GOT3 (cell line): ENCODE measurements at regions not wholly inside any gene's neighbourhood (a gene's known extent, or its start where the extent isn't known, plus 50 kb on each side); places are given as distances from the start of the nearest gene placed in this dataset.
"Not testable (repeated sequence)": the region's sequence is repeated elsewhere in the genome, so short reads cannot be mapped to it uniquely, and the experiment has no call there.

Experiments used
- DNase-seq: peaks from one replicate; lab custom pipeline; 2025; ENCODE audit warnings: mixed read lengths; lab: John Stamatoyannopoulos, UW

DNA sequence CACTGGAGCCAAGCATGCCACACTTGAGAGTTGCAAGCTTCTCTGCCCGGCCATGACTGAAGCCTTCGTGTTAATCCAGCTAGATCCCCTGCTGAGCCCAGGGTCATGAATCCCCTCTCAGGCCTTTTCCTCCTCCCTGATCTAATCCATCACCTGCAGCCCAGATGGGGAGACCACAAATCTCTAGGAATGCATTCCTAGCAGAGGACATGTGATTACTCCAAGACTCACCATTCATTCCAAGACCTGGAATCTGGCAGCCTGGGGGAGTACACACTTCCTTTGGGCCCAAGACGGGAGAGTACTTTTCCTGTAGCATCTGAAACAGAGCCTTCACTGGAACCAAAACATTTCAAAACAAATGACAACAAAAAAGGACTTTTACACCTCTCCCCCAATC is 269.3 kb upstream of the NFIA start:
- no peak for DNase-seq

- DNase-seq: no peak
Observed at GRCh38 chr1:60809204-60809980, 273.0 kb upstream of the NFIA start.

DNA sequence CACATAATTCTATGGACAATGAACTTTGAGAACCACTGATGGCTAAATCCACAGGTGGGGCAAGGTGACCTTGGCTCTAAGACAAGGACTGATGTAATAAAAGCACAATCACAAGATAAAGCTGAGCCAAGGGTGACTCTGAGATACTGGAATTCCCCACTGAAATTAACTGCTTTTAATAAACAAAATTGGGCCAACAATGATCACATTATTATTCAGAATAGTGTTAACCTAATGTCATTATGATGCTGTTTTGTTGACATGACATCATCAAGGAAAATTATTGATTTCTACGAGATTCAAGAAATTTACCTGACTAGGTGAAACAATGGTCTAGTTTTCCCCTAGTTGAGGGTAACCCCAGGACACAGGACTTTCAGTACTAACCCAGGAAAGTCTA is 273.7 kb upstream of the NFIA start:
- DNase-seq: no peak

GRCh38 chr1:60802884-60803283 is 279.5 kb upstream of the NFIA start:
- DNase-seq: no peak

DNA sequence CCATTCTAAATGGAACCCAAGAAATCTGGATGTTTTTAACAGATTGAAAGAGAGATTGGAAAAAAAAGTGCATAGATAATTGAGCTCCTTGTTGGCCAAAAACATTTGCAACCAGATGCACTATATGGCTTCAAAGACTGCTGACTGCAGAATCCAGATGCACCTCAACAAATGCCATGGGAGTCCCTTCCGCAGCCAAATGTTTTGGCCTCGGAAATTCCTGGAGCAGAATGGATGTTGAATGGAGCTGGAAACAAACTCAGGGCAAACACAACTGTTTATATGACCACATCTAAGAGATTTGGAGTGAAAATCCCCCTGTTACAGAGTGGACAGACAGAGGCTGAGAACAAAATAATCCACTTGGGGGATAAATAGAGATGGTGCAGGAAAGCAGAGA is 285.0 kb upstream of the NFIA start:
- DNase-seq: no peak

- DNase-seq: no peak
Observed at GRCh38 chr1:60791226-60791625, 291.1 kb upstream of the NFIA start.

GRCh38 chr1:60773099-60773498 is 309.3 kb upstream of the NFIA start:
- DNase-seq: not testable (repeated sequence)

DNA sequence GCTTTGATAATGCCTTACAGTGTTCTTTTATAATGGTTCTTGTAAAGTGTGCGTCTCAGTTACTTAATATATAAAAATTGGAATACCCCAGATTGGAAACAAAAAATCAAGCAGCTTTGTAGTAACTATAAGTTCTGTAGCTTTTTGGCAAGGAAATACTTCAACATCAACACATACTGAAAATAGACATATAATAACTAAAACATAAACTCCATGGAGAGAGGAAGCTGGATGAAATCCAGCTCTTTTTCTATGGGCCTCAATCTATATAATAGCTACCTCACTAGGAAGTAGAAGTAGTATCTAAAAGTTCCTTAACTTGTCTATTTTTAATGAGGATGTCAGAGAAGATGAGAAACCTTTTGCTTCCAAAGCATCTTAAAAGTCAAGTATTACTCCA is 313.3 kb upstream of the NFIA start:
- no peak for DNase-seq

GRCh38 chr1:60765204-60765603 is 317.2 kb upstream of the NFIA start:
- no peak for DNase-seq

DNA sequence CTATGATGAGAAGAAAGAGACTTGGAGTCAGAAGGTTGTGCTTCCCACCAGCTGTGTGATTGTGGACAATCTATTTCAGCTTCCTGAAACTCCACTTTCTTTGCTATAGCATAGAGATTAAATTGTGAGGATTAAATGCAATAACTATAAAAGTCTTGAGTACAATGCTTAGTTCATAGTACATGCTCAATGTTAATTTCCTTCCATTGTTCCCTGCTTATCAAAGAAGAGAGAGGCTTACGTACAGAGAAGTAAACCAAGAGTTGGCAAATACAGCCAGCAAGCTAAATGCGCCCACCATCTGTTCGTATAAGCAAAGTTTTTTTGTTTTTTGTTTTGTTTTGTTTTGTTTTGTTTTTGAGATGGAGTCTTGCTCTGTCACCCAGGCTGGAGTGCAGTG is 317.9 kb upstream of the NFIA start:
- DNase-seq: no peak

DNA sequence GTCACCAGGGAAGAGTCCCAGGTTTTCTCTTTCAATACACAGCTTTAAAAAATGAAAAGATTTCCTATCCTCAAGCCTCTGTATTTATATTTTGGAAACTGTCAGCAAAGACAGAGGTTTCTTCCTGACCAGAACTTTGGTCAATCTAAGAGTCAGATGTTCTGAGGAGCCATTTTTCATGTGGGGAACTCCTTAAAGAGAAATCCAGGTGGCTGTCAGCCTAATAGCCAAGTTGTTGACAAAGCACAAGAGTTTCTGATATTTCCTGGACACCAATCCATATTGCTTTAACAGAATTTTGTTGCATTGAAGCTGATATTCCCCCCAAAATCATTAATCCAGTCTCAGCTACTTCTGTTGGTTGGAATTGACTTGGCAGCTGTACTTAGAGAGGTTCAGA is 318.6 kb upstream of the NFIA start:
- no peak for DNase-seq

GRCh38 chr1:60762911-60763310 is 319.4 kb upstream of the NFIA start:
- no peak for DNase-seq

GRCh38 chr1:60762176-60762575 is 320.2 kb upstream of the NFIA start:
- DNase-seq: no peak

DNA sequence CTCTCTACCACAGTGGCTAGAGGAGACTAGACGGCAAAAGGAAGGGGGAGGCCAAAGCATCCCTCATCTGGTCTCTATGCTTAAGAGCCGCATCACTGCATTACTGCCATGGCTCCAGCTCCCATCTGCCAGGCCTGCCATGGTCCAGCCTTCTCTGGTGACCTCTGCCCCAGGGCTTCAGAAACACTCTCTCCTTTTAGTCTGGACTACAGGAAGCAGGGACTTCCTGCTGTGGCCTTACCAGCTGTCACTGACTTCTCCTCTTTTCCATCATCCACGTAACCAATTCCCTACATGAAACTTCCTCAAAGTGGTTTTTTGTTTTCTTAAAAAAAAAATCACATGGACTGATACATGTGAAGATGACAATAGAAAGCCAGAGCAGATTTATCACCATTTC is 323.1 kb upstream of the NFIA start:
- no peak for DNase-seq

GRCh38 chr1:60757485-60757884 is 324.9 kb upstream of the NFIA start:
- DNase-seq: no peak

DNA sequence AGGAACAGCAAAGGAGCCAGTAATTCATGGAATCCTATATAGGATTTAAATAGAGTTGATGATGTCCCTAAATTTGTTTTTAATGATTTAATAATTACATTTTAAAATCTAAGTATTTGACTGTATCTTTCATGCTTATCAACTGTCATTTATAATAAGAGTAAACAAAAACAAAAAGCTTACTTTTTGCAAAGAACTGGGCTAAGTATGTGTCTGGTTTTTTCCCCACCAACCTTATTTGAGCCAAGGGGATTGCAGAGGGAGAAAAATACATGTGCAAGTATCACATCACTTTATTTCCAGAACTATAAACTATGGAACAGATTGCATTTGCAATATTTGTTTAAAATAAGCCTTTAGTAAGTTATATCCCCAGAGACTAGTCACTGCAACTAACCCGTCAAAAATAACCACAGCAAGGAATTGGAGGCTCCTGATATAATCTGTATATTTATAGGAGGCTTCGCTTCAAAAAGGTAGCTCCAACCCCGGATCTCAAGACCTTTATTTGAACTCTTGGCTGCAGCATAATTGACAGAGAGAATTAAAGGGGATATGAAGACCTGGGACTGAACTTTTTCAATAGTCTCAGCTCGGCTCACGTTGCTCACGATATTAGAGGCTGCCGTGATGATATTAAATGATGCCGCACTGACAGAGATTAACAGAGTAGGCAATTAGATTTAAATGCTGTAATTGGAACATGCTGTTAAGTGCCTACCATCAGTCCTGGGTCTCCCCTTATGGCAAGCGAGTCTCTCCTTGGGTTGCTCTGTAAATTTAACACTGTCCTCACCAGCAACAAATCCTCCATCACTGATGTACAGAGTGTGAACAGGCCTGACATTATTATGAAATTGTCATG is 329.1 kb upstream of the NFIA start:
- DNase-seq: no peak

DNA sequence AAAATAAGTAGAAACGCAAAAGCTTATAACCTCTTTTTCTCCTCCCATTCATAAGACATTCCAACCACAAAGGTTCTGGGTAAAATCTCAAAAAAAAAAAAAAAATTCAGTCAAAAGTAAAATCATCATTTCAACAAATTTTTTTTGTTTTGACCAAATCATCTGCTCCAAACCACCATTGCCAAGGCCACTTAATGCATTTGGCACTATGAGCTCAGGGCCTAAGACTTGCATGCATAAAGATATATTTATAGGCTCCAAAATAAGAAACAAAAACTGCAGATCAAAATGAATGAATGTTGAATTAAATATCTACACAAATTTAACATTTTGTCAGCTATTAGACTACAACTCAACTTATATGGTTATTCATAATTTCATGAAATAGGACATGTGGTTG is 331.1 kb upstream of the NFIA start:
- DNase-seq: no peak

GRCh38 chr1:60747353-60747752 is 335.0 kb upstream of the NFIA start:
- no peak for DNase-seq

DNA sequence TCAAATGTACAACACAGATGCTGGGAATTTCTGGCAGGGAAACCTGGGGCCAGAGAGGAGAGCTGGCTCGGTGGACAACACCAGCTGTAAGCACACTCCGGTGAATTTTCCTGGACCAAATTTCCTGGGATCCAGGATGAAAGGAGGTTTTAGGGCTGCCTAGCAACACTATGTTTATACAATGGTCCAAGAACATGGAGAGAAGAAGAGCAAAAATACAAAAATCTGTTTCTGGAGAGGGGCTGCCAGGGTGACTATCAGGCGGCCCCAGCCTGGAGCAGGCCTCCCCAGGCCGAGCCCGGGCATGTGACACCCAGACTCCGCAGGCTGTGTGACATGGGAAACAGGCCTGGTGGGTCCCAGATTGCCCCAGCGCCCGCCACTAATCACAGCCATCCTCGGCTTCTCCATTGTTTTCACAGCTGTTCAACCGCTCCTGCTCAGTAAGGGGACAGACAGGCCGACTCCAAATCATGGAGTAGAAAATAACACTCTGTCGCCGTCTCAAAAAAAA is 336.0 kb upstream of the NFIA start:
- DNase-seq: no peak

DNA sequence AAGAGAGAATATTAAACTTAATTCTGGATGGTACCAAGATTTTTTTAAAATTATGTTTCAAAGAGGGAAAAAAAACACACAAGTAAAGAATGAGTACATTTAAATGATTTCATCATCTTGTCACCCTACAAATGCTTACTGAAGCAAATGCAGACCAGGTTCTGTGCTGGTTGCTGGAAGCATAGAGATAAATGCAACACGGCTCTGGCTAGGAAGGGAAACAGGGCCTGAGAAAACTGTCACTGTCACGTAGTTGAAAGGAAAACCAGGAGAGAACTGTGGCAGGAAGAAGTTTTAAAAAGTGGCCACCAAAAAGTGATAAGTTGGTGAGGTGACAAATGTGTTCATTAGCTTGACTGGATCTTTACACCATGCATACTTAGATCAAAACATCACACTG is 336.9 kb upstream of the NFIA start:
- DNase-seq: no peak

GRCh38 chr1:60742339-60742738 is 340.0 kb upstream of the NFIA start:
- no peak for DNase-seq

- no peak for DNase-seq
Observed at GRCh38 chr1:60740154-60740553, 342.2 kb upstream of the NFIA start.

- no peak for DNase-seq
Observed at GRCh38 chr1:60739729-60740128, 342.6 kb upstream of the NFIA start.
